NAMALWA (cell line): ENCODE measurements at regions not wholly inside any gene's neighbourhood (a gene's known extent, or its start where the extent isn't known, plus 50 kb on each side); places are given as distances from the start of the nearest gene placed in this dataset.
"Not testable (repeated sequence)": the region's sequence is repeated elsewhere in the genome, so short reads cannot be mapped to it uniquely, and the experiment has no call there.

Source experiments
- DNase-seq: peaks from one replicate; pipeline ENCODE4 v3.0.0-alpha.2; 2015; ENCODE audit warnings: low spot score

DNA sequence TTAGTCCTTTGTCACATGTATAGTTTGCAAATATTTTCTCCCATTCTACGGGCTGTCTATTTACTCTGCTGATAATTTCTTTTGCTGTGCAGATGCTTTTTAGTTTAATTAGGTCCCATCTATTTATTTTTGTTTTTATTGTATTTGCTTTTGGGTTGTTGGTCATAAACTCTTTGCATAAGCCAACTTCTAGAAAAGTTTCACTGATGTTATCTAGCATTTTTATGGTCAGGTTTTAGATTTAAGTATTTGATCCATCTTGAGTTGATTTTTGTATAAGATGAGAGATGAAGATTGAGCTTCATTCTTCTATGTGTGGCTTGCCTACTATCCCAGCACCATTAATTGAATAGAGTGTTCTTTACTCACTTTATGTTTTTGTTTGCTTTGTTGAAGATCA lies 1008.4 kb upstream of the ATXN7L3B start:
- DNase-seq: no peak

DNA sequence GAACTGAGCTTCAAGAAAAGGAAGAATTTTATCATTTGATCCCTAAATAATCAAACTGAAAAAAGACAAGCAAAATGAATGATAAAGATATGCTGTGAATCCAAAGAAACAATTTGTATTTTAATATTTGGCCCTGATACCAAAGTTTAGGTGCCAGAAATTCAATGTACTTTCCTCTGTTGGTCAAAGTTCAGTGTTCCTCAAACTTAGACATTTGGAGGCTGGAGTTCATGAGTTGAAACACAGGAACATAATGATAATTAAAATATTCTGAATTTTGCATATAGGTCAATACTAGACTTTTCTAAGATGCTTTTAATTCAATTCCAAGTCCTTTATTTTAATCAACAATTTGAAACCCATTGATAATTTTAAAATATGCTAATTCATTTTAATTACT lies 1007.7 kb upstream of the ATXN7L3B start:
- DNase-seq: no peak

DNA sequence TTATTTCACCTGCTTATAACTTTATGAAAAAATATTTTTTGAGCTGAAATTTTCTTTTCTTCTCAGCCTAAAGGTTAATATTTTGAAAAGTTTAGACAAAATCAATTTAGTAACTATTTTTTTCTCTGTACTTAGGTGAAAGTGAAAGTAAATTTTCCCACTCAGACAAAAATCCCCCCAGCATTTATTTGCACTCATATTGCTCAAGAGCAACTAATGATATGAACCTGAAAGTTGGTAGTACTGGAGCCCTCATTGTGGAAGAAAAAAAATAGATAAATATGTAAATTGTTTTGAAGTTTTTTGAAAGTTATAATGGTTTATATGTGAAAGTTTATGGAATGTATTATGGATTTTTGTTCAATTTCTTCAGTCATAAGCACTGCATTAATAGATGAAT lies 1005.9 kb upstream of the ATXN7L3B start:
- no peak for DNase-seq

DNA sequence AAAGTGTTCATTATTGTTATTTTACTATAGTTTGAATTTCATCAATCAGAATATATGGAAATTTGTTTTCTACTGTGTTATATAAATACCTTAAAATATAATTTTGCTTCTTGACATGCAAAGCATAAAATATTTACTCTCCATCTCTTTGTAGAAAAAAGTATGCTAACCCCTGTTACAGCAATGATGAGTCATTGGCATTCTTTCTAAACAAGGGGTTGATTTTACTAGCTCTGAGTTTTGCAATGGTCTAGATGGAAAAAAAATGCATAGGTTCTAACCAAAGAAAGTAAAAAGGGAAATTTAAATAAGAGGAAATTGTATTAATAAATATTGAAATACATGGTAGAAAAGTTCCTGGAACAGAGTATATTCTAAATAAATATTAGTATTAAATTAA lies 990.2 kb upstream of the ATXN7L3B start:
- DNase-seq: no peak

DNA sequence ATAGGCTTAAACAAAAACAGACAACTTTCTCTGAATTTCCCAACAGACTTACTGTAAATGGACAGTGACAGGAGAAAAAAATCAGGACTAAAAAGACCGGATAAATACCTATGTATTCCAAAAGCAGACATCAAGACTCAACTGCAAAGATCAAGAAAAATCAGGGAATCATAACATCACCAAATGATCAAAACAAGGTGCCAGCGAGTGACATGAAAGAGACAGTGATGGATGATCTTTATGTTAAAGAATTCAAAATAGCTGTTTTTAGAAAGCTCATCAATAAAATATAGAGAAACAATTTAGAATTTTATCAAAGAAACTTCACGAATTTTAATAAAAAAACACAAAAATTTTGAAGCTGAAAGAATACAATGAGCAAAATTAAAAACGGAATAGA lies 952.5 kb upstream of the ATXN7L3B start:
- no peak for DNase-seq

DNA sequence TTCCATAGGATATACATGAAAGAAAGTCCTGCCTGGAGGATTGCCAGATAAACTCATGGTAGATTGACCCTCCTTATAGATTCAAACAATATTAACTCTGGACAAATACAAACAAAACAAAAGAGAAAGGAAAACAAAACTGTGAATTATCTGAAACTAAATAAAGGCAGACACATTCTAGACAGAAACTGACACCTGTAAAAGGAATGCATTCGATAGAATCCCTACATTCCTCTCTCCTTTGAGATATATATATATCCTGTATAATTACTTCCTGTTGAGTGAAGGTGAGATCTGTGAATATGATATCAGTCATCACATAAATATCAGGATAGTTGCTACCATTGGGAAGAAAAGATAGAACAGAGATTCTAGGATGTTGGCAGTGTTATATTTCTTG lies 948.4 kb upstream of the ATXN7L3B start:
- DNase-seq: no peak

DNA sequence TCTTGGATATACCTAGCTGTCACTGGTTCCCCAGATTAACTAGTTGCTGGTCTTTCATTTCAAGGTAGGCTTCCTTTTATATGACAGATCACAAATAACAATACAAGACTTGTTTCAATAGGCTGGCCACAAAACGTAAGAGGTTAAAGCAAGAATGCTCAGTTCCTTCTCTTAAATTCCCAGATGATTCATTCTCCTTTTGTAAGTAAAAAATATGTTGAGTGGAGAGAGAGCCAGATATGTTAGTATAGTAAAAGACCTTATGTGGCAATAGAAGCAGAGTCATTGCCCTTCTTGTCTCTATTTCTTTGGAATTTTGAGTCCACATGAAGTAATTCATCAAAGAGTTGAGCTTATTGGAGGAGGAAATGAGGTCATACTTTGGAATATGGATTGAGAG lies 939.0 kb upstream of the ATXN7L3B start:
- no peak for DNase-seq

DNA sequence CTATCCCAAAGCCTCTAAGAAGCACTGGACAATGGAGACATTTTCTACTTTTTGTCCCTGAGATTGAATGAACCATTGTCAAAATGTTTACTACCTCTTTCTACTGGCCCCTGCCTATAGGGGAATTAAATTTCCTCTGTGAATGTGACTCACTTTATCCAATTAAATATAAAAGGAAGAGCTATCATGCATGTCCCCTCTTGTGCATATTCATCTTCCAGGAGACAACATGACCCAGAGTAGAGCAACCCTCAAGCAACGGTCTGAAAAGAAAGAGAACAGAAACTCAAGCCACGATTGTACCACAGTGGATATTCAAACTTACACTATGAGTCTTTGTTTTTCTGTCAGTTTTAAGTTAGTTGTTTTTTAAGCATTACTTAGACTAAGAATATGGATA lies 938.4 kb upstream of the ATXN7L3B start:
- no peak for DNase-seq

DNA sequence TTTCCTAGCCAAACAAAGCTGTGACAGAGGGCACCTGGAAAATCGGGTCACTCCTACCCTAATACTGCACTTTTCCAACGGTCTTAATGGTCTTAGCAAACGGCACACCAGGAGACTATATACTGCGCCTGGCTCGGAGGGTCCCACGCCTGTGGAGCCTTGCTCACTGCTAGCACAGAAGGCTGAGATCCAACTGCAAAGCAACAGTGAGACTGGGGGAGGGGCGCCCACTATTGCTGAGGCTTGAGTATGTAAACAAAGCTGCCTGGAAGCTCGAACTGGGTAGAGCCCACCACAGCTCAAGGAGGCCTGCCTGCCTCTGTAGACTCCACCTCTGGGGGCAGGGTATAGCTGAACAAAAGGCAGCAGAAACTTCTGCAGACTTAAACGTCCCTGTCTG lies 931.7 kb upstream of the ATXN7L3B start:
- DNase-seq: not testable (repeated sequence)

DNA sequence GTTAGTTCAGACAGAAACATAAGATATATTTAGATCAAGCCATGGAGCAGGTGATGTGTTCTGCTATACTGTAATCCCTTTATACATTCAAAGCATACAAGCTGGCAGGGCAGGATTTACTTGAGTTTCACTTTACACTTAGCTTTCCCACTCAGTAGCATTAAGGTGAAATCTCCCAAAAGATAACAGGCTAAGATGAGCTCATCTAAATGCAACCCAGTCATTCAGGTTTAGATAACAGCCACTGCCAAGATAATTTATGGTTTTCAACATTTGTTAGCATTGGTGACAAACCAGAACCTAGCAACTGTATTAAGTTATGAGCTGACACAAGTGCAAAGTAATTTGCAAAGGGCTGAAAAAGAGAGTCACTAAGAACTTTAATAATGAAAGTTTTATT lies 925.1 kb upstream of the ATXN7L3B start:
- DNase-seq: no peak

DNA sequence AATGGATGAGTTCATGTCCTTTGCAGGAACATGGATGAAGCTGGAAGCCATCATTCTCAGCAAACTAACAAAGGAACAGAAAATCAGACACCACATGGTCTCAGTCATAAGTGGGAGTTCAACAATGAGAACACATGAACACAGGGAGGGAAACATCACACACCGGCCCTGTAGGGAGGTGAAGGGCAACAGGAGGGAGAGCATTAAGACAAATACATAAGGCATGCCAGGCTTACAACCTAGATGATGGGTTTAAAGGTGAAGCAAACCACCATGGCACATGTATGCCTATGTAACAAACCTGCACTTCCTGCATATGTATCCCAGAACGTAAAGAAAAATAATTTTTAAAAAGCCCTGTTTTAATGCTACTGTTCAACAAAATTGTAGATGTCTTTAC lies 914.2 kb upstream of the ATXN7L3B start:
- no peak for DNase-seq

DNA sequence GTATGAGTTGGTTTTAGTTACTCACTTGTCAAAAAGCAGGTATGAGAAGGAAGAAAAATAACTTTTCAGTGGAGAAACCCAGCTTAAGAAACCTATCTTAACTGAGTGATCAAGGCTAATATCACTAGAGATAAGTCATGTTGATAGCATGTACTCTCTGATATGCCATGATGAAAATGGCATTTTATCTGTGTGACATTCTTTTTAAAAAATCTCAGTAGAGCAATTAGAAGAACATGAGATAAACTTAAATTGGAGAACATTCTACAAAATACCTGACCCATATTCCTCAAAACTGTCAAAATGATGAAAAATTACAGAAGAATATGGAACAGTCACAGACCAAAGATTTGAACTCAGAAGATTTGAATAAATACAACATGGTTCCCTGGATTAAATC lies 912.4 kb upstream of the ATXN7L3B start:
- no peak for DNase-seq

DNA sequence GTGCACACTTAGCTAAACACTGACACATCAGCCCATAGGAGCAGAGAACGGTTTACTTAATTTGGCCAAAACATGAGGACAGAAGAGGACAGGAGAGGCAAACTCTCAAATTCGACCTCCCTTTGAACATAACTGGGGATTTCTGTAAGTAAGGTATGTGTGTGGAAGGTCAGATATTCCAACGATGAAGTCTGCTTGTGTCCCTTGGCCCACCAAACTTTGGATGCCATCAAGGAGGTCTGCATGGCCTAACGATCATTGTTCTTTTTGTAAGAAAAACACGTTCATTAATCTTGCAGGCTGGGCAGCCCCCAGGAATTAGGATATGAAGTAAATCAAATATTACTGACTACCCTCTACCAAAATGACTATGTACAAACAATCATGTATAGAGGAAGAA lies 908.5 kb upstream of the ATXN7L3B start:
- DNase-seq: no peak

DNA sequence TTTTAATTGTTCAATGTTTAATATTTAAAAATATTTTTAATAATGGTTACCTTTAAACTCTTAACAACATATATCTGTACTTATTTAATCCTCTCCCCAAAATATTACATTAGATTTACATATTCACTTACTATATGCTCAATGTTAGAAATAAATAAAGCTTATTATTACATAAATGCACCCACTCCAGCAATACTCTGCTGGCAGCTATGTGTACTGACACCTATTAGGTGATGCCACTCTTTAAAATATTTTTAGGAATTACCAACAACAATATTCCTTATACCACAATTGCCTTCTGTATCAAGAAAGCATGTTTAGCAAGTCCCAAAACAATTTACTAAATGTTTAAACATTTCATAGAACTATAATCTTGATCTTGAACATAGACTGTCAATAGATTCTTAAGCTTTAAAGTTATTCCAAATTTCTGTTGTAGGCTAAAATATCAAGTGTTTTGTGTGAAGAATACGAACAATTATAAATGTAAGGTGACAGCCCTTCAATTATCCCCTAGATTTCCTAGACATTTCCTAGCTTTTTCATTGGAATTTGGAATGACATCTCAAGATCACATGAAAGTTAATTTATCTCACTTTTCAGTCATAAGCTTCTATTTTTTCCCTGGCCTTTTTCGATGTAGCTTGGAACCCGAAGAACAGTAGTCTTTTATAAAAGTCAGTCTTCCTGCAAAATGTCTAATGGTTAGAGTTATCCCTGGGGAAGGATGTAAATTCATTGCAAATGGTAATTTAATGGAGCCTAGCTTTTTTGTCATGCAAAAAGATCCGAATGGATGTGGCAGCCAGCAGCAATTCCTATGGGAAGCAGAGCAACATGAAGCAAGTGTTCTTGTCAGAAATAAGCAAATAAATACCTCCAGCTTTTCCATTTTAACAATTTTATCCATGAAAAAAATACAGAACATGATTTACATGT lies 907.5 kb upstream of the ATXN7L3B start:
- DNase-seq: no peak

DNA sequence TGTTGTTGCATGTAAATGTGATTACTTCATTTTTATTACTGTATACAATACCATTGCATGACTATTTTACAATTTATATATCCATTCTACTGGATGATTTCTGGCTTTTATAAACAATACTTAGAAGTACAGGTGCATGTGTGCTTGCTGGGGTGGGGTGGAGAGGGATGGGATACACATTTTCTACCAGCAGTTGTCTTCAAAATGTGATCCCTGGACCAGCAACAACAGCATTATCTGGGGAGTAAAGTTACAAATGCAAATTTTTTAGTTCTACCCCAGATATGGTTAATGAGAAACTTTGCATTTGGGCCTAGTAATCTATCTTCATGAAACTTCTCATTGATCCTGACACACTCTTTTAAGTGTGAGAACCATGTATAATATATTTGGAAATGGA lies 905.4 kb upstream of the ATXN7L3B start:
- no peak for DNase-seq

DNA sequence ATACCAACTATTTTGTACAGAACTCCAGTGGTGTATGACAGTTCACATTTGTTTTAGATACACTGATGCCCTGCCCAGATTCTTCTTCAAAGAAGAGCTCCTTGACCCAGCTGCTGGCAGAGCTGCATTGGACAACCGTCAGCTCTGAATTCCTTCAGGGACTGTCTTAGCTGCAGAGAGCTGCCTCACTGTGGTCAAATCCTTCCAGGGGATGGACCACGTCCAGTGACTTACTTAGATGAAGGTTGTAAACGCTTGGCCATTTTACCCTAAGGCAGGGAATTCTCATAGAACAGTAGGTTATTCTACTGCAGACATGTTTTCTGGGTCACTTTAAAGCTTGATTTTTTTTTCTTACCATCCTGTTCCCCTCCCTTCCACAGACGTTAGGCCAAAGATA lies 905.0 kb upstream of the ATXN7L3B start:
- DNase-seq: no peak

DNA sequence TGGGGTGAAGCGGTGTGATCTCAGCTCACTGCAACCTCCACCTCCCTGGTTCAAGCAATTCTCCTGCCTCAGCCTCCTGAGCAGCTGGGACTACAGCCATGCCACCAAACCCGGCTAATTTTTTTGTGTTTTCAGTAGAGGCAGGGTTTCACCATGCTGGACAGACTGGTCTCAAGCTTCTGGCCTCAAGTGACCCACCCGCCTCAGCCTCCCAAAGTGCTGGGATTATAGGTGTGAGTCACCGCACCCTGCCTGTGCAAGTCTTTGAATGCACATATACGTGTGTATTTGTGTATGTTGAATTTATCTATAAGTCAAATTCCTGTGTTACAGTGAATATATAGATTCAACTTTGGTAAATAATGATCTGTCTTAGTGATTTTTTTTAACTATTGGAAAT lies 898.2 kb upstream of the ATXN7L3B start:
- not testable (repeated sequence) for DNase-seq

DNA sequence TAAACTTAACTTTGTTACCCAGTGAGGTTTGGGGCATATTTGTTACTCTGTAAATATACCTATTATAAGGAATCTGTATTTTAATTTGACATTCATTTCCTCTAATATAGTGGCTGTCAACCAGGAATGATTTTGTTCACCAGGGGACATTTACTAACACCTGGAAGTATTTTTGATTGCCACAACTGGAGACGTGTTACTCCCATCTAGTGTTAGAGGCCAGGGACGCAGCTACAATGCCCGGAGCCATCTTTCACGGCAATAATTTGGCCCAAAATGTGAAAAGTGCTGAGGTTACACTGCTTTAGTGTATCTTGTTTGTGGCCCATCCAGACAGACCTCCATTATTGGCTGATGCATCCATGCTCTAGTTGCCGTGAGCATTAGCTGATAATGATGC lies 881.3 kb upstream of the ATXN7L3B start:
- DNase-seq: no peak

DNA sequence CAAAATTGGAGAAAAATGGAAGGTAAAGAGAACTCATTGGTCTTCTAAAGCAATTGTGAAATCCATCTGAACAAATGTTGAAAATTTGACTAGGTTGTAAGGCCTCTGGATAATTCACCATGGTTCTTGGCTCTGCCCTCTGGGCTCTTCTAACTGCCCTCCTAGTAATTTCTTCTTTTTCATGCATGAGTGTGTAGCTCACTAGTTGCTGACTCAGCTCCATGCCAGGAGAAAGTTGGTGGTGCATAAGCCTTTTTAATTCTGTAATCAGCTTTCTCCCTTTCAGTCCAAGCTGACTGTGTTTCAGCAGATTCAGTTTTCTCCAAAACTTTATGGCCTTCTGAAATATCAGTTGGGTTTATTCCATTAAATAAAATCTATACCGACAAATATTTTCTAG lies 877.8 kb upstream of the ATXN7L3B start:
- no peak for DNase-seq

DNA sequence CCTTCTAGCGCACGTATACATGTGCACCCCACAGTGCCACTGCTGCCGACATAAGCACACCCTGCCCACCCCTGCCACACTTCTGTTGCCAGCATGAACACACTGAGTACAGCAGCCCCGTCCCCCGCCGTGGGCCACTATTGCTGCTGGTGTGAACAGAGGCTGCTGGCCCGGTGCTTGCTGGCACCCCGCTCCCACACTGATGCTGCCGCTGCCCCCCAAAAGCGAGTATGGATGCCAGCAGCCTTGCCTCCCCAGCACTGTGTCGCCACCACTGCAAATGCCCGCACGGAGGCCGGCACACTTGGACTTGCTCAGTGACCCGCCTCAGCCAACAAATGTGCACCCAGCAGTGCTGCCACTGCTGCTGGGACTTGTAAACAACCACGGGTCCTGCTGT lies 872.4 kb upstream of the ATXN7L3B start:
- DNase-seq: no peak

DNA sequence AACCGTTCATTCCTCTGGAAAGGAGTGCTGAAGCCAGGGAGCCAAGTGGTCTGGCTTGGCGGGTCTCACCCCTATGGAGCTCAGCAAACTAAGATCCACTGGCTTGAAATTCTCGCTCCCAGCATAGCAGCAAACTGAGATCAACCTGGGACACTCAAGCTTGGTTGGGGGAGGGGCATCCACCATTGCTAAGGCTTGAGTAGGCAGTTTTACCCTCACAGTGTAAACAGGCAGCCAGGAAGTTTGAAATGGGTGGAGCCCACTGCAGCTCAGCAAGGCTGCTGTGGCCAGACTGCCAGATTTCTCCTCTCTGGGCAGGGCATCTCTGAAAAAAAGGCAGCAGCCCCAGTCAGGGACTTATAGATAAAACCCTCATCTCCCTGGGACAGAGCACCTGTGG lies 866.1 kb upstream of the ATXN7L3B start:
- not testable (repeated sequence) for DNase-seq

DNA sequence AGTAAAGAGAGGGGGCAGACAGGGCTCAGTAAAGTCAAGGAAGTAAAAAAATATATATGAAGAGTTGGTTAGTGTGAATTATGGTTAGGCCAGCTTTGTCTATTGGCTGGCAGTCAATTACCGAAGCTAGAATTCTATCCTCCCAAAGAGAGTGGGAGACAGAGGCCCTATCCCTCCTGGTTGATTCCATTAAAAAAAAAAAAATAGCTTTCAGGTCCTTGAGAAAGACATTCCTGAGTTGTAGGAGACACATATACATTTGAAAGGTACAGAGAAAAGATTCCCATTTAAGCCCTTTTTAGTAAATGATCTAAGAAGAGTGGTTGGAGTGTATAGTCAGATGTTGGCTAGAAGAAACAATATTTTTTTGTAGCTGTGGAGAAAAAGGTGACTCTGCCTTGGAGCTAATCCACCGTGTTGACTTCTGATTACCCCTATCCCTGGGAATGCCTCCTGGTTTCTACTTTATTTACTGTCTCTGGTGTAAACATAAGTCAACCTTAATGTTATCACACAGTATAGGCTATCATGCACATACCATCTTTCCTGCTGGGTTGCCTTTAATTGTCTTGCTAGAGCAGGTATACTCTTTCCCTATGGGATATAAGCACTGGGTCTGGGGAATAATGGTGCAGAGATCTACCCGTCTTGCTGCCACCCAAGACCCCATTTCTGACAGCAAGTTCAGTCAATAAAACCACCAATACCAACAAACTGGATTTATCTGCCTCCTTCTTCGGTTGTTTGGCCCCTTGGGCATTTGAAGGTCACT lies 859.9 kb upstream of the ATXN7L3B start:
- no peak for DNase-seq

DNA sequence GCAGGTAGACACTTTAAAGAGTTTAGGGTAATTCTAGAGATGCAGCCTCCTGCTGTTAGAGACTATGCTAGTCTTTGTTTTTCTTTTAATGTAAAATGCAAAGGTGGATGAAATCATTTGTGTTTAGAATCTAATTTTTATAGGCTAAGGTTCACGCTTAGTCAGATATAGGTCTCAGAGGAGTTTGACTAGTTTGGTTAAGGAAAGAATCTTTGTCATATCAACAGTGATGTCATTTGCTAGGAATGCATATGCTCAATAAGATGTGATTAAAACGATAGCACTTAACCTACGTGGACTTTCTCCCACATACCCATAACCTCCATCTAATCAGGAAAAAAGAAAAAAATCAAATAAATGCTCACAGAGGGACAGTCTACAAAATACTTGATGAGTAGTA lies 859.3 kb upstream of the ATXN7L3B start:
- DNase-seq: no peak
